NCI-H526 treated with DMSO at 0.1 percent for 48 hours (cell line): ENCODE measurements at regions not wholly inside any gene's neighbourhood (a gene's known extent, or its start where the extent isn't known, plus 50 kb on each side); places are given as distances from the start of the nearest gene placed in this dataset.
A peak's percentile ranks its signal among the peaks of the same experiment; 100 is the strongest.
"Not testable (repeated sequence)": the region's sequence is repeated elsewhere in the genome, so short reads cannot be mapped to it uniquely, and the experiment has no call there.

Source experiments
- DNase-seq: peaks from one replicate; lab custom pipeline; 2025; lab: John Stamatoyannopoulos, UW

GRCh38 chr20:60171313-60171712, 213.1 kb downstream of the CDH26 start:
- peak; percentile 92 for DNase-seq

DNA sequence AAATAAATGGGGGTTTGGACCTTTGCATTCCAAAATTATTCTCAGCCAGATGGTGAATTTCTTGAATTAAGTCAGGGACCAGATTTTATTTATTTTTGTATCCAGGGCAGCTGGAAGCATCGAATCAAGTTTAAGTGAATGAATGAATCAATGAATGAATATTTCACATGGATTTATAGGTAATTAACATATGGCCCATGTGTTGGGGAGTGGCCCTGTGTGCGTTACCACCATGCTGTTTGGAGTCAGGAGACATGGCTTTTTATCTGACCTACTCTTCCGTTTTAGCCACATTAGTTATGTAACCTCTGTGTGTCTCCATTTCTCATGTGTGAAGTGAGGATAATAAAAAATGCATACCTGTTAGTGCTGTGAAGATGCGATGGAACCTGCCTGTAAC, 213.5 kb downstream of the CDH26 start:
- DNase-seq: no peak

- no peak for DNase-seq
Measured at GRCh38 chr20:60172346-60172984, 214.2 kb downstream of the CDH26 start.

GRCh38 chr20:60177080-60177479, 218.9 kb downstream of the CDH26 start:
- DNase-seq: no peak

DNA sequence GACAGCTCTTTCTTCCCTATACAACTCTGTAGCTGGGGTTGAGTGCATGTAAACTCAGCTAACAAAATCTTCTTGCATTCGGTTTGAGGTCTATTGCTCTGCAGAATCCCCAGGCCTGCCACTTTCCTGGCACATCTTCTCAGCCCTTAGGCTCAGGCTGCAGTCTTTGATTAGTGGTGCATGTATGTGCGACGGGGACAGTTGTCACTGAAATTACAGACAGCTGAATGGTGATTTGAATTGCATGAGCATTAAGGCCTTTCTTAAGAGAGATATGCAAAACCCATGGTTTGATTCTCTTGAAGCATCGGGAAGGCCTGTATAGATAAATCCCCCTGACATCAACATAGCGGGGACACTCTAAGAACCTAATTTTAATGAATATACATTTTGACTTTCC, 222.8 kb downstream of the CDH26 start:
- peak; percentile 82 for DNase-seq

DNA sequence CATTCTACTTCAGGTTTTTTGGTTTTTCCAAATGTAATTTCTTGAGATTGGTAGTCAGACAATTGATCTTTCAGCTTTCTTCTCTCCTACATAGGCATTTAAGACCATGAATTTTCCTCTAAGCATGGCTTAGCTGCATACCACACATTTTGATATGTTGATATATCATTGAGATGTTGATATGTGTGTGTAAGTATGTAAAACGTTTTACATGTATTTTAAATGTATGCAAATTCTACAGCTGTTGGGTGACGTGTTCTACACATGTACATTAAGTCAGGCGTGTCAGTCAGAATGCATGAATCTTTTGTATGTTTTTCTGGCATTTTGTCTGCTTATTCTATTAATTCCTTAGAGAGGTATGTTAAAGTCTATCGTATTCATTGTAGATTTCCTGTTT, 228.2 kb downstream of the CDH26 start:
- DNase-seq: peak; percentile 88

DNA sequence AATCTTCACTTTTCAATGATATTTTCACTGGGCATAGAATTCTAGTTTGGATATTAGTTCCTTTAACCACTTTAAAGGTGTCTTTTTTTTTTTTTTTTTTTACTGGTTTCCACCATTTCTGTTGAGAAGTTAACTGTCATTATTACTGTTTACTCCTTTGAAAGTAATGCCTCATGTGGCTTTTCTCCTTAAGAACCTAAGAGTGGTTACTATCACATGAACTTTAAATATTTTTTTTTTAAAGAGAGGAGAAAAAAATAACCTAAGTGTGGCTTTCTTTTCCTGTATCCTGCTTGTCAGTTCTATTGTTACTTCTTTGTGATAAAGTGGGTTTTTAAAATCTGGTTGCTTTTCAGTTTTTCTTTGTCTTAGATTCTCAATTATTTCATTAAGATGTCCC, 229.5 kb downstream of the CDH26 start:
- DNase-seq: no peak

GRCh38 chr20:60191014-60191413, 232.8 kb downstream of the CDH26 start:
- no peak for DNase-seq

GRCh38 chr20:60192326-60192725, 234.1 kb downstream of the CDH26 start:
- DNase-seq: no peak

DNA sequence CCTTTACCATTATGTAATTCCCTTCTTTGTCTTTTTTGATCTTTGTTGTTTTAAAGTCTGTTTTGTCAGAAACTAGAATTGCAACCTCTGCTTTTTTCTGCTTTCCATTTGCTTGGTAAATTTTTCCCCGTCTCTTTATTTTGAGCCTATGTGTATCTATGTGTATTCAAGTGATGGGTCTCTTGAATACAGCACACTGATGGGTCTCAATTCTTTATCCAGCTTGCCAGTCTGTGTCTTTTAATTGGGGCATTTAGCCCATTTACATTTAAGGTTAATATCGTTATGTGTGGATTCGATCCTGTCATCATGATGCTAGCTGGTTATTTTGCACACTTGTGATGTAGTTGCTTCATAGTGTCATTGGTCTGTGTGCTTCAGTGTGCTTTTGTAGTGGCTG, 240.9 kb downstream of the CDH26 start:
- DNase-seq: not testable (repeated sequence)

GRCh38 chr20:60199866-60200265, 241.6 kb downstream of the CDH26 start:
- no peak for DNase-seq

DNA sequence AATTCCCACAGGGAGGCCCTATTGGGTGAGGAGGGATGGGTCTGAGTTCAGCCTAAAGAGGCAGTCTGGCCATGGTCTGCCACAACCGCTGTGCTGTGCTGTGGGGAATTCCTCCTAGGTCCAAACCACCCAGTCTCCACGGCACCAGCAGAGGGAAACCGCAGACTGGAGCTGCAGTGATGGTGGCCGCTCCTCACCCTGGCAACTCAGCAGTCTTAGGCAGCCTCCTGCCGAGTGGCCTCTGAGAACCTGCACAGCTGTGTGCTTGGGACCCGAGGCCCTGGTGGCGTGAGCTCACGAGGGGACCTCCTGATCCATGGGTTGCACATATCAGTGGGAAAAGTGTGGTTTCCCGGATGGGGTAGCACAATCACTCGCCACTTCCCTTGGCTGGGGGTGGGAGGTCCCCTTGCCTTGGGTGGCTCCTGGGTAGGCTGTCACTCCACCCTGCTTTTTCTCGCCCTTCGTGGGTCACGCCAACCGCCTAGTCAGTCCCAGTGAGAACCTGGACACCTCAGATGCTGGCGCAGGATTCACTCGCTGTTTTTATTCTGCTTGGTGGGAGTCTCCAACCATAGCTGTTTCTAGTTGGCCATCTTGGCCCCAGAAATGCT, 242.2 kb downstream of the CDH26 start:
- DNase-seq: no peak

- no peak for DNase-seq
Measured at GRCh38 chr20:60201198-60201835, 243.1 kb downstream of the CDH26 start.

- no peak for DNase-seq
Measured at GRCh38 chr20:60202046-60202445, 243.8 kb downstream of the CDH26 start.

GRCh38 chr20:60203451-60203850, 245.2 kb downstream of the CDH26 start:
- no peak for DNase-seq

GRCh38 chr20:60204601-60205000, 246.4 kb downstream of the CDH26 start:
- DNase-seq: peak; percentile 65

GRCh38 chr20:60206259-60206658, 248.0 kb downstream of the CDH26 start:
- peak; percentile 66 for DNase-seq

DNA sequence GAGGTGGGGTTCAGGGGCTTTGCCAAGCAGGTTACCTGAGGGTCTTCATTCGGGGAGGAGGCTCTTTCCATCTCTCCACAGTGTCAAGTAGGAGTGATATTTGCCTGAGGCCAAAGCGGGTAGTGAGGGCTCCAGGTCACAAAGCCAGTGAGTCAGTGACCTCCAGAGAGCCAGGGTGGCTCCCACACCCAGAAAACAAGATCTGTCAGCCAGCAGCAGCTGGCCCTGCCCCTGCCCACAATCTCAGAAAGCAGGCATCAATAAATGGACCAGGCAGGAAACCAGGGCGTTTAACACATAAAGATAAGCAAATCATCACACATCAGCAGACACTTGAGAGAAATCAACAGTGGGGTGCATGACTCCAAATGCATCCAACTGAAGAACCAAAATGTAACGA, 250.8 kb downstream of the CDH26 start:
- DNase-seq: no peak

DNA sequence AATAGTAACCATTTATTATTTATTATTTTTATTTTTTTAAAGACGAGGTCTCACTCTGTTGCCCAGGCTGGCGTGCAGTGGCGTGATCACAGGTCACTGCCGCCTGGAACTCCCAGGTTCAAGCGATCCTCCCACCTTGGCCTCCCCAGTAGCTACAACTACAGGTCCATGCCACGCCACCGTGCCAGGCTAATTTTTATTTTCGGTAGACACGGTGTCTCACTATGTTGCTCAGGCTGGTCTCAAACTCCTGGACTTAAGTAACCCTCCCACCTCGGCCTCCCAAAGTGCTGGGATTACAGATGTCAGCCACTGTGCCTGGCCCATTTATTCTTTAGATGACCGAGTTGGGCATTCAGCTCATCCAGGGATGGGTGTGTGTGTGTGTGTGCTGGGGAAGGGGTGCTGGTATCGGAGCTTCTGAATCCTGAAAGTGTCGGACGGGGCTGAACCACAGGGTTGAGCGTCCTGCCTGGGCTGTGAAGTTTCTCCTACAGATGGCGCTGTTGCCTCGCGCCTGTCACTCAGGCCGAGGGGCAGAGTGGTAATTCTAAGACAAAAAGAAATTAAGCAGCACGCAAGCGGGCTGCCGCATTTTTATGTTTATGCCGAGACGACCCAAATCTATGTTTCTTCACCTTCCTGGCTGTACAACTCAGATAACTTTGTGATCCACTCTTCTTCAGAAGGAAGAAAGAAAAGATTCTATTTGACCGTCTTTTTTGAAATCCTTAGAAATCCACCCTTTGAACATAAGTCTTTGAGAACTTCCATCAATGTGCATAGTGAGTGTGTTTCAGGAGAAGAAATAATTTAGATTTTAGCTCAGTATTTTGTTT, 252.8 kb downstream of the CDH26 start:
- peak; percentile 52 for DNase-seq

- no peak for DNase-seq
Measured at GRCh38 chr20:60211618-60212463, 253.6 kb downstream of the CDH26 start.

DNA sequence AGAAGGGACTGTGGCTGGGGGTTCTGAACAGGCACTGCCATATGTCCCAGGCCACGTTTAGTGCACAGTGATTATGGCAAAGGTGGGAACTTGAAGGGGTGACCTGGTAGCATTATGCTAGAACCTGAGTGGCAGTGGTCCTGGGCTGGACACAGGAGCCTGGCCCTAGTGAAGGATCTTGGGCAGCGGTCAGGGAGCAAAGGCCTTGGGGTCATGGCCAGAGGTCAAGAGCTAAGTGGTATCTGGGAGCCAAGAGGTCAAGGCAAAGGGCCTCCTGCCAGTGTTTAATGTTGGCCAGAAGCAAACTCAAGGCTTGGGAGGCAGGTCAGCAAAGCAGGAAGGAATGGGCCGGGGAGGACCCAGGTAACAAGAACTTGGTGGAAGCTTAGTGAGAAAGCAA, 254.5 kb downstream of the CDH26 start:
- DNase-seq: no peak
